GOT3 (cell line): ENCODE measurements at regions not wholly inside any gene's neighbourhood (a gene's known extent, or its start where the extent isn't known, plus 50 kb on each side); places are given as distances from the start of the nearest gene placed in this dataset.
"Not testable (repeated sequence)": the region's sequence is repeated elsewhere in the genome, so short reads cannot be mapped to it uniquely, and the experiment has no call there.

Source experiments
- DNase-seq: peaks from one replicate; lab custom pipeline; 2025; ENCODE audit warnings: mixed read lengths; lab: John Stamatoyannopoulos, UW

- no peak for DNase-seq
These were observed 274.4 kb upstream of the CHAC2 start for GRCh38 chr2:53493210-53493609.

- DNase-seq = no peak
These were observed 276.9 kb upstream of the CHAC2 start for GRCh38 chr2:53490659-53491058.

GRCh38 chr2:53486185-53486899, 281.3 kb upstream of the CHAC2 start:
- DNase-seq = not testable (repeated sequence)

GRCh38 chr2:53485021-53485728, 282.4 kb upstream of the CHAC2 start:
- no peak for DNase-seq

- no peak for DNase-seq
These were observed 283.1 kb upstream of the CHAC2 start for GRCh38 chr2:53484531-53484930.

GRCh38 chr2:53477517-53477916, 290.1 kb upstream of the CHAC2 start:
- DNase-seq = no peak

GRCh38 chr2:53476834-53477233, 290.8 kb upstream of the CHAC2 start:
- no peak for DNase-seq

- no peak for DNase-seq
These were observed 291.8 kb upstream of the CHAC2 start for GRCh38 chr2:53475766-53476165.

GRCh38 chr2:53475321-53475720, 292.3 kb upstream of the CHAC2 start:
- no peak for DNase-seq

- DNase-seq = no peak
These were observed 292.7 kb upstream of the CHAC2 start for GRCh38 chr2:53474914-53475313.

- DNase-seq = no peak
These were observed 293.8 kb upstream of the CHAC2 start for GRCh38 chr2:53473775-53474311.

- DNase-seq = no peak
These were observed 294.4 kb upstream of the CHAC2 start for GRCh38 chr2:53473236-53473635.

- DNase-seq = no peak
These were observed 300.0 kb upstream of the CHAC2 start for GRCh38 chr2:53467467-53468180.

GRCh38 chr2:53463806-53464726, 303.5 kb upstream of the CHAC2 start:
- no peak for DNase-seq

GRCh38 chr2:53460937-53461336, 306.7 kb upstream of the CHAC2 start:
- no peak for DNase-seq

GRCh38 chr2:53460347-53460746, 307.3 kb upstream of the CHAC2 start:
- no peak for DNase-seq

- no peak for DNase-seq
These were observed 312.5 kb upstream of the CHAC2 start for GRCh38 chr2:53455094-53455493.

- DNase-seq = no peak
These were observed 314.5 kb upstream of the CHAC2 start for GRCh38 chr2:53452957-53453748.

GRCh38 chr2:53452400-53452799, 315.2 kb upstream of the CHAC2 start:
- DNase-seq = no peak

GRCh38 chr2:53450923-53451322, 316.7 kb upstream of the CHAC2 start:
- DNase-seq = no peak

GRCh38 chr2:53448591-53448990, 319.0 kb upstream of the CHAC2 start:
- DNase-seq = no peak
